ENCODE measurements at regions not wholly inside any gene's neighbourhood (a gene's known extent, or its start where the extent isn't known, plus 50 kb on each side); places are given as distances from the start of the nearest gene placed in this dataset.

GRCh38 chr9:116009420-116009819 lies 144.2 kb upstream of the PAPPA start:
- H3K27ac ChIP-seq, result no peak overlapping the region
- no peak for DNase-seq
- H3K4me1 ChIP-seq (ENCODE audit: insufficient read depth), result no peaks in the 10 kb centered on the region
- no peaks in the 10 kb centered on the region for H3K27me3 ChIP-seq
- H3K4me3 ChIP-seq, result no peak overlapping the region
- H3K36me3 ChIP-seq, result no peaks in the 10 kb centered on the region
- no peaks in the 10 kb centered on the region for H3K9me3 ChIP-seq
- intact Hi-C loops (cut with DNase I), result no loop called here
- TF ChIP-seq CTCF (IDR thresholded peaks at IDR 0.05), result no peak
- no peak for TF ChIP-seq POLR2A (IDR thresholded peaks at IDR 0.05)
- TF ChIP-seq EP300 (IDR thresholded peaks at IDR 0.05), result no peak
- 91 to 92% (median 91%) methylated on average over 2 of the region's 2 CpGs for WGBS, 3 donors

GRCh38 chr9:116015855-116016254 lies 137.7 kb upstream of the PAPPA start:
- Histone ChIP-seq H3K9me3 (no peaks in the 10 kb centered on the region), H3K36me3 (no peaks in the 10 kb centered on the region), H3K4me1 (ENCODE audit: insufficient read depth) (no peaks in the 10 kb centered on the region), H3K4me3 (no peak overlapping the region), H3K27me3 (no peaks in the 10 kb centered on the region), H3K27ac (no peak overlapping the region)
- intact Hi-C loops (cut with DNase I), result no loop called here
- DNase-seq, result no peak
- no peak for TF ChIP-seq POLR2A (IDR thresholded peaks at IDR 0.05)
- TF ChIP-seq EP300 (IDR thresholded peaks at IDR 0.05), result no peak
- TF ChIP-seq CTCF (IDR thresholded peaks at IDR 0.05), result no peak

- no peak for TF ChIP-seq CTCF (IDR thresholded peaks at IDR 0.05)
- TF ChIP-seq POLR2A (IDR thresholded peaks at IDR 0.05), result no peak
- TF ChIP-seq EP300 (IDR thresholded peaks at IDR 0.05), result no peak
- Histone ChIP-seq H3K27ac (no peak overlapping the region), H3K27me3 (no peaks in the 10 kb centered on the region), H3K36me3 (no peaks in the 10 kb centered on the region), H3K9me3 (no peaks in the 10 kb centered on the region), H3K4me3 (no peak overlapping the region), H3K4me1 (ENCODE audit: insufficient read depth) (no peaks in the 10 kb centered on the region)
- 58 to 67% (median 64%) methylated on average over 1 of the region's 1 CpG for whole genome bisulfite sequencing, 3 donors
- no peak for DNase-seq
- intact Hi-C loops (cut with DNase I), result no loop called here
Observed at GRCh38 chr9:116020146-116020545, 133.4 kb upstream of the PAPPA start.

- Histone ChIP-seq H3K36me3 (no peaks in the 10 kb centered on the region), H3K4me3 (no peak overlapping the region), H3K4me1 (ENCODE audit: insufficient read depth) (no peaks in the 10 kb centered on the region), H3K27ac (no peak overlapping the region), H3K9me3 (no peaks in the 10 kb centered on the region), H3K27me3 (no peaks in the 10 kb centered on the region)
- TF ChIP-seq CTCF (IDR thresholded peaks at IDR 0.05) (no peak), POLR2A (IDR thresholded peaks at IDR 0.05) (no peak), EP300 (IDR thresholded peaks at IDR 0.05) (no peak)
- intact Hi-C loops (cut with DNase I), result no loop called here
- no peak for DNase-seq
Observed at GRCh38 chr9:116020801-116021200, 132.8 kb upstream of the PAPPA start.

- no peak for DNase-seq
- Histone ChIP-seq H3K27me3 (no peaks in the 10 kb centered on the region), H3K27ac (no peak overlapping the region), H3K36me3 (no peaks in the 10 kb centered on the region), H3K4me3 (no peak overlapping the region), H3K9me3 (no peaks in the 10 kb centered on the region), H3K4me1 (ENCODE audit: insufficient read depth) (no peaks in the 10 kb centered on the region)
- 67 to 83% (median 77%) methylated on average over 1 of the region's 1 CpG for WGBS, 3 donors
- intact Hi-C loops (cut with DNase I), result no loop called here
- TF ChIP-seq CTCF (IDR thresholded peaks at IDR 0.05) (no peak), EP300 (IDR thresholded peaks at IDR 0.05) (no peak), POLR2A (IDR thresholded peaks at IDR 0.05) (no peak)
Observed at GRCh38 chr9:116027096-116027495, 126.5 kb upstream of the PAPPA start.
